ENCODE measurements at regions not wholly inside any gene's neighbourhood (a gene's known extent, or its start where the extent isn't known, plus 50 kb on each side); places are given as distances from the start of the nearest gene placed in this dataset.

- TF ChIP-seq CTCF (IDR thresholded peaks at IDR 0.05; ENCODE audit: insufficient read depth, low read length, poor library complexity, severe bottlenecking), result no peak
- H3K36me3 ChIP-seq (ENCODE audit: control insufficient read depth, insufficient read depth, low read length), result no peaks in the 10 kb centered on the region
- DNase-seq (ENCODE audit: extremely low read depth, insufficient read length), result no peak
- no peak overlapping the region for H3K4me3 ChIP-seq (replicated peaks; ENCODE audit: low read depth, low read length)
- H3K27me3 ChIP-seq (replicated peaks; ENCODE audit: control insufficient read depth, insufficient read depth, low read length), result no peaks in the 10 kb centered on the region; the same call in 1 of the 2 replicates
These were observed 428.6 kb downstream of the TCERG1L start for GRCh38 chr10:130882906-130883305.

DNA sequence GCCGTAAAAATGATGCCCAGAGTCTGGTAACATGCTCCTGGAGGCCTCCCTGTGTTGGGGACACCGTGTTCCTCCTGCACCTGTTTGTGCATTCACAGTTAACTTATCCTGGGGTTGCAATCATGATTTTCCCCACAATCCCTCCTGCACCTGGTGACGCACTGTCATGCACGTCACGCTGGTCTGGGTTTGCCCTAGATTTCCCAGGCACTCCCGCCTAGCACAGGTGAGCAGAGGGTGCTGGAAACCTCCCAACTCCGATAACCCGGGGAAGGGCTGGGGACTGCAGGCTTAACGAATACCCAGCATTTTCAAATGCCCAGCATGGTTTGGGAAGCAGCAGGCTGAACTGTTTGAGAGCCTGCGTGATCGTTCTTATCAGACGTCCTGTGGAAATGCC, 427.1 kb downstream of the TCERG1L start:
- H3K4me3 ChIP-seq (replicated peaks; ENCODE audit: low read depth, low read length), result no peak overlapping the region
- no peaks in the 10 kb centered on the region; the same call in 1 of the 2 replicates for H3K27me3 ChIP-seq (replicated peaks; ENCODE audit: control insufficient read depth, insufficient read depth, low read length)
- DNase-seq (ENCODE audit: extremely low read depth, insufficient read length), result no peak
- no peaks in the 10 kb centered on the region for H3K36me3 ChIP-seq (ENCODE audit: control insufficient read depth, insufficient read depth, low read length)
- TF ChIP-seq CTCF (IDR thresholded peaks at IDR 0.05; ENCODE audit: insufficient read depth, low read length, poor library complexity, severe bottlenecking), result no peak

GRCh38 chr10:130885021-130885655, 426.4 kb downstream of the TCERG1L start:
- Histone ChIP-seq H3K27me3 (replicated peaks; ENCODE audit: control insufficient read depth, insufficient read depth, low read length) (no peaks in the 10 kb centered on the region; the same call in 1 of the 2 replicates), H3K36me3 (ENCODE audit: control insufficient read depth, insufficient read depth, low read length) (no peaks in the 10 kb centered on the region), H3K4me3 (replicated peaks; ENCODE audit: low read depth, low read length) (no peak overlapping the region)
- no peak for DNase-seq (ENCODE audit: extremely low read depth, insufficient read length)
- TF ChIP-seq CTCF (IDR thresholded peaks at IDR 0.05; ENCODE audit: insufficient read depth, low read length, poor library complexity, severe bottlenecking), result no peak

DNA sequence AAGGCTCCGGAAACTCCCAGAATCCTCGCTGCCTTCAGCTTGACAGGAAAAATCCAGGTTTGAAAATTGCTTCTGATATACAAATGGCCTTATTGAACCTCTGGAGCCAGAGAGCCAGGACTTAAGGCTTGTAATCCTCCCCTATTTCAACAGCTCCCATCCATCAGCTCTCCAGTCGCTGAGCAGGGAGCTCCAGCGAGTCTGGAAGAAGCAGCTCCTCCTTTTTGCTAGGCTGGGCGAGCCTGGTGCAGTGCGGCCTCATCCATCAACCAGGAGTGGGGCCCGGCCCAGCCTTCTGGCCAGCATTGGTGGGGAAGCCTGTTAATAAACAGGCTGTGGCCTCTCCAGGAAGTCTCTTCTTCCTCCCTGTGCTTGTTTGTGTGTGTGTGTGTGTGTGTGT, 424.4 kb downstream of the TCERG1L start:
- DNase-seq (ENCODE audit: extremely low read depth, insufficient read length), result no peak
- H3K27me3 ChIP-seq (replicated peaks; ENCODE audit: control insufficient read depth, insufficient read depth, low read length), result no peaks in the 10 kb centered on the region; the same call in 1 of the 2 replicates
- H3K36me3 ChIP-seq (ENCODE audit: control insufficient read depth, insufficient read depth, low read length), result no peaks in the 10 kb centered on the region
- no peak overlapping the region for H3K4me3 ChIP-seq (replicated peaks; ENCODE audit: low read depth, low read length)
- no peak for TF ChIP-seq CTCF (IDR thresholded peaks at IDR 0.05; ENCODE audit: insufficient read depth, low read length, poor library complexity, severe bottlenecking)

- no peak overlapping the region for H3K4me3 ChIP-seq (replicated peaks; ENCODE audit: low read depth, low read length)
- no peak for TF ChIP-seq CTCF (IDR thresholded peaks at IDR 0.05; ENCODE audit: insufficient read depth, low read length, poor library complexity, severe bottlenecking)
- H3K27me3 ChIP-seq (replicated peaks; ENCODE audit: control insufficient read depth, insufficient read depth, low read length), result no peaks in the 10 kb centered on the region
- no peak for DNase-seq (ENCODE audit: extremely low read depth, insufficient read length)
- H3K36me3 ChIP-seq (ENCODE audit: control insufficient read depth, insufficient read depth, low read length), result no peaks in the 10 kb centered on the region
These were observed 423.0 kb downstream of the TCERG1L start for GRCh38 chr10:130888493-130888892.

- Histone ChIP-seq H3K4me3 (replicated peaks; ENCODE audit: low read depth, low read length) (no peak overlapping the region), H3K27me3 (replicated peaks; ENCODE audit: control insufficient read depth, insufficient read depth, low read length) (no peaks in the 10 kb centered on the region), H3K36me3 (ENCODE audit: control insufficient read depth, insufficient read depth, low read length) (no peaks in the 10 kb centered on the region)
- TF ChIP-seq CTCF (IDR thresholded peaks at IDR 0.05; ENCODE audit: insufficient read depth, low read length, poor library complexity, severe bottlenecking), result no peak
- no peak for DNase-seq (ENCODE audit: extremely low read depth, insufficient read length)
These were observed 422.3 kb downstream of the TCERG1L start for GRCh38 chr10:130889240-130889639.
